NCI-H128 (cell line): ENCODE measurements at regions not wholly inside any gene's neighbourhood (a gene's known extent, or its start where the extent isn't known, plus 50 kb on each side); places are given as distances from the start of the nearest gene placed in this dataset.
A peak's percentile ranks its signal among the peaks of the same experiment; 100 is the strongest.

ENCODE experiments used
- DNase-seq: peaks from one replicate; lab custom pipeline; 2025; ENCODE audit not compliant: unreplicated experiment; lab: John Stamatoyannopoulos, UW

DNA sequence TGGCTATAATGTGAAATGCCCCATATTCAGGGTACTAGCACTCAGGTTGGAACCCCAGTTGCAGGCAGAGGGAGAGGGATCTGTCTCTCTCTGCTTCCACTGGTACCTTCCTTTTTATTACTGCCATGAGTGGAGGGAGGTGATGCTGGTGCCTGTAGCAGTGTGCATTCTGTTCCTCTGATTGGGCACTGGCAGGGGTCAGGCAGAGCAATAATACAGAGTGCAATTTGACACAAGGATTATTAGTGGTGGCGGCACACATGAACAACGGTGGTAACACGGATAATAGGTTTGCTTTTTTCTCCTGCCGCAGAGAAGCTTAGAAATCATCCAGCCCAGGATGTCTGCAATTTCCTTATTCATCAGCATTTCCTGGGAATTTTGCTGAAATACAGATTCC is 525.7 kb downstream of the SLC4A3 start:
- DNase-seq = no peak

GRCh38 chr2:220154304-220154703 is 526.9 kb downstream of the SLC4A3 start:
- DNase-seq = no peak

- DNase-seq = no peak
These were observed 529.9 kb downstream of the SLC4A3 start for GRCh38 chr2:220157312-220157711.

- DNase-seq = no peak
These were observed 532.3 kb downstream of the SLC4A3 start for GRCh38 chr2:220159738-220160137.

DNA sequence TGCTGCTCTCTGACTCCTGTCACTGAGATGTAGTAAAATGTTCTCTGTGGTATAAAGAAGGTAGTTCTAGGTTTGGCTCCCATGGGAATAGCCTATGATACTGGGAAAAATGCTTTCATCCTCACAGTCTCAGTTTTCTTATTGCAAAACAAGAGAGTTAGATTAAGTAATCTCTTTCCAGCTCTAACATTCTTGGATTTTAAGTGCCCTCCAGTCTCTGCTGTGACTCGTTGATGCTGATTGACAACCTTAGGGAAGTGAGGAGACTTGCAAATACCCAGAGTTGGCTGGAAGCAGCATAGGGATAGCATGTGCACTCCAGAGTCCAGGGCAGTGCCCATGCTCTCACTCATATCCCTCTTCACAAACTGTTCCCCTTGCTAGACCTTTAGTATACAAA is 534.9 kb downstream of the SLC4A3 start:
- DNase-seq = no peak

DNA sequence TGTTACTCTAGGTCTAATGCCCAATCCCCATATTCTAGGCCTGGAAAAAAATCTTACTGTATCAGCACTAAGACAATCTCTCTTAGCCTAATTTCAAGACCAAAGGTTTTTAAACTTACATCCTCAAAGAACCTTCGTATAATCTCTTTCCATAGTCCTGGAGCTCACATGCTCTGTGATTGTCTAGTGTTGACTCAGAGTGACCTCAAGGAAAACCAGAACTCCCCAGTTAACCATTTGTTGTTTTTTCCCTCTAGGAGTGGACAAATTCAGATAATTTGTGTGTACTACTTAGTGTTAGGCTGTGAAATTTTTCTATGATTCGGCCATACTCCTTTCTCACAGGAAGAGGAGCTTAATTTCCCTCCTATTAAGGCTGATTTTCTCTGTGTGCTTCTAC is 536.1 kb downstream of the SLC4A3 start:
- DNase-seq = no peak

DNA sequence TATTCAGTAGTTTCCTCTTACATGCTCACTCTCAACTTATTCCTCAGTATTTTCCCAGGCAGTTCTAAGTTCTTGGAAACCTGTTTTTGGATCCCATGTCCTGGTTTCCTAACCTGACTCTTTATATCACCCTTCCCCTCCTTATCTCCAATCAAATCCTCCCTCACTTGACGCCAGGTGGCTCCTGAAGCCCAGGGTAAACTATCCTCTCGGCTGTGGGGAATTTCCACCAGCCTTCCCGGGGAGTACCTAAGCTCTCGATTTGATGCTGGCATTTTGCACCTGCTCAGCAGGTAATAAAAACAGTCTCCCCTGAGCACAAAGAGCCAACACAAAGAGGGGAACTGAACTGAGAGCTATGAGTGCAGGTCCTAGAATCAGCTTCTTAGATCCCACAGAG is 538.0 kb downstream of the SLC4A3 start:
- DNase-seq = peak; percentile 32

DNA sequence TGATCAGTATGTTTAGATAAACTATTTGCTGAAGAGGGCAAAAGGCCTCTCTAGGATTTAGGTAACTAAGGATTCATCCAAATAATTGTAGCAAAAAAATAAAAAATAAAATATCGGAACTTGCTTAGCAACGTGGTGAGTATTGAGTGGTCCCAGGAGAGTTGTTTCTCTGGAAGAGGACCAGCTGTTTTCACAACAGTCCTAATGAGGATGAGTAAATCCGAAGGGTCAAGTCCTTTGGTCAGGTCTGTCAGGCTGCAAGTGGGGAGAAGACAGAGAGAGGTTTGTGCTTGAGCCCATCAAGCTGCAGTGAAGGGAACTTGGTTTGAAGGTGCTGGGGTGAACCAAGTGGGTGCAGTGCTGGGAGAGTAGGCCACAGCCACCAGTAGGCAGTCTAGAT is 539.2 kb downstream of the SLC4A3 start:
- no peak for DNase-seq

DNA sequence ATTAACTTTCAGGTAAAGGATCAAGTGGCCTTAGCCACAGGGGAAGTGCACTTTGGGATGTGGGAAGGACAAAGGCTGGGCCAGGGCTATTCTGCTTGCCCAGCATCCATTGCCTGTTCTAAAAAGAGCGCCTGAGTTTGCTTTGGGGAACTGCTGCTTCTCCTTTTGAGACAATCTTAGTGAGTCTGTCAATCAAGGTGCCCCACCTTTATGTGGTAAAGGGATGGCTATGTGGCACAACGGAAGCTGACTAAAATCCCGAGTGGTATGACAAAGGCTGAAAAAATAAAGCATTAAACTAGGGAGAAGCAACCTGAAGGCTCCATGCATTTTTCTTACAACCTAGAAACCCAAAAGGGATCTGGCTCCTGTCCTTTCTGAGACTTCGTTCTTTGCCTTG is 540.5 kb downstream of the SLC4A3 start:
- DNase-seq = no peak

GRCh38 chr2:220168891-220169546 is 541.6 kb downstream of the SLC4A3 start:
- no peak for DNase-seq

DNA sequence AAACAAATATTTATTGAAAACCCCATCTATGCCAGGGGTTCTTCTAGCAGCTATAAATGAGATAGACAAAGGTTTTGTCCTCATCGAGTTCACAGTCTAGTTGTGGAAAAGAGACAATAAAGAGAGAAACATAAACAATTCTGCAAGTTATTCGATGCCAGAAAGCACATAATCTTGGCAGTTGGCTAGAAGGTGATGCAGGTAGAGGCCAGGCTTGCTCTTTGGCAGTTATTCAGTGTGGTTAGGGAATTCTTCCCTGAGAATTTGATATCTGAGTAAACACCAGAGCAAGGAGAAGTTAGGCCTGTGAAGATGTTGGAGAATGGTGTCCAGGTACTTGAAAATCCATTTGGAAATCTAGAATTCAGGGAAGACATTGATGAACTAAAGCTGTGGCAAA is 547.4 kb downstream of the SLC4A3 start:
- no peak for DNase-seq

DNA sequence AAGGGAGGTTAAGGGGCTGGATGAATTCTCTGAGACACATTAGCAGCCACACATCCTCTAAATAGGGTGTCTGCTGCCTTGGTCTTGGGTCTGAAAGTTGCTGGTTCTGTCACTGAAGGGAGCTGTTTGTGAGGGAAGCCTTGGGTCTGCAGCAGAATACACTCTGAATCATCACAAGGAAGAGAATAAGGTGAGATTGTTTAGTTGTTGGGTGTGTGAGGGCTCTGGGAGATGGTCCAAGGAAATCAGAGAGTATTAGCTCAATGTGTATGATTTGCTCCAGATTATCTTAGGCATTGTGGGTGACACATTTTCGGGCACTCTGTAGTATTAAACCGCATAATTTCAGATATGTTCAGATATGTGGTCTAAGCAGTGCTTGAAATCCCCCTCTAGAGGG is 548.5 kb downstream of the SLC4A3 start:
- DNase-seq = no peak

GRCh38 chr2:220178991-220179695 is 551.7 kb downstream of the SLC4A3 start:
- DNase-seq = no peak

DNA sequence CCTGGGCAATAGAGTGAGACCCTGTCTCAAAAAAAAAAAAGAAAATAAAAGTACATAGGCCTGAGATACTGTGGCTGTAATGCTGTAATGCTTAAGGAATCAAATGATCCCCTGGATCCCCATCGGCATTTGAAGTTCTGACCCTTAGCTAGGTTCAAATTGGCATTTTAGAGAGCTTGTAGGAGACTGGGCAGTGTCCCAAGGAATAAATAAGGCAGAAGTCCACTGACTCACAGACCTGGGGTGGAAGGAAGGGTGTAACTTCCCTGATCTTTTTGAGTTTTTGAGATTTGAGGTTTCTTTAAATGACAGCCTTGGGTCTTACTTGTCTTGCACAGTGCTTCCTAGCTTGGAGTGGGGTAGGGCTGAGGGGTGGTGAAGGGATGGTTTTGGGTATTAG is 553.7 kb downstream of the SLC4A3 start:
- DNase-seq = no peak

- DNase-seq = no peak
These were observed 555.4 kb downstream of the SLC4A3 start for GRCh38 chr2:220182790-220183189.

GRCh38 chr2:220185766-220186305 is 558.4 kb downstream of the SLC4A3 start:
- no peak for DNase-seq

- DNase-seq = no peak
These were observed 560.6 kb downstream of the SLC4A3 start for GRCh38 chr2:220188031-220188430.

DNA sequence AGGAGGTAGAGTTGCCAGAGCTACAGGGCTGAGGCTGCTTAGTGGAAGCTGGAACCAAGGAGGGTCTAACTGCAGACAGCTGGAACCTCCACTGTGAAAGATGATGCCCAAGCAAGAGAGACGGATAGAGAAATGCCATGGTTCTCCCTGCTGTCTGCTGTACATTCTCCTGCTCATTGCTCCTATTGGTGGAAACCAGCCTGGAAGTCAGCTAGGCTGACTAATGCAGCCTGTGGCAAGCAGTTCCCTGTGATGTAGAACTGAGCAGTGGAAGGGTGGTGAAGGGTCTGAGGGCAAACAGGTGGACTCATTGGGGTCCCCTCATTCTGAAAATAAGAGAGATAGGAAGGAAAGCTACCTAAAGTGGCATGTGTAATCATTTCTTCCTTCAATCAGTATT is 563.6 kb downstream of the SLC4A3 start:
- no peak for DNase-seq

DNA sequence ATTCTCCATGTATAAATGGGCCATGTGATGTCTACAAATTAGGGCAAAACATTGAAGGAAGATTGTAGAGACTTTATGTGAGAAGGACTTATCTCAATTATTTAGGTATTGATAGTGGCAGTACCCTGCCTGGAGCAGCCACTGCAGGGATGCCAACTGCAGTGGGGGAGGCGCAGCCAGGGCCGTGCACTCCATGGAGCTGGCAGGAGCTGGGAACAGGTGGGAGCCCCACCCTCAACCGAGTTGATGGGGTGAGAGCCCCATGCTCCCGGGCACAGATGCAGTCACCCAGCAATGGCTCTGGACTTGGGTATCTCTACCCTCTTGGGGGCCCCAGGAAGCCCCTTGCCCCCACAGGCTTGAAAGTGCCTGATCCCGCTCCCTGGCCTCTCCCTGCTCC is 564.3 kb downstream of the SLC4A3 start:
- DNase-seq = no peak

GRCh38 chr2:220192994-220193753 is 565.7 kb downstream of the SLC4A3 start:
- no peak for DNase-seq

GRCh38 chr2:220194630-220195584 is 567.5 kb downstream of the SLC4A3 start:
- DNase-seq = no peak
